B cell (primary cell): ENCODE measurements at regions not wholly inside any gene's neighbourhood (a gene's known extent, or its start where the extent isn't known, plus 50 kb on each side); places are given as distances from the start of the nearest gene placed in this dataset.

ENCODE experiments used
- ATAC-seq: fragments of 200-7000 bp; cut with Tn5 transposase; one replicate; pipeline ENCODE4 v1.10.0; 2021; ENCODE audit warnings: low read depth, mild to moderate bottlenecking, moderate number of reproducible peaks, moderate library complexity
- CTCF ChIA-PET: fragments of 350-600 bp; sonication (Branson Sonifier 250); formaldehyde crosslinking; loops from one replicate; lab custom pipeline; 2021; ENCODE audit warnings: antibody characterized with exemption, inconsistent platforms; lab: Charles Lee
- POLR2A ChIA-PET: fragments of 350-600 bp; sonication (Branson Sonifier 250); formaldehyde crosslinking; loops from one replicate; lab custom pipeline; 2021; ENCODE audit warnings: antibody characterized with exemption; lab: Charles Lee
- DNase-seq: peaks from one replicate; pipeline ENCODE4 v3.0.0; 2013
- H2AFZ ChIP-seq: 2 replicates; pipeline ENCODE4 v1.6.1; 2012; ENCODE audit warnings: mild to moderate bottlenecking, low read depth, low read length; ENCODE audit not compliant: insufficient read depth, poor library complexity, severe bottlenecking
- H3K27ac ChIP-seq, 2 donors: 1 replicate in 1 of 2; 2 replicates in 1 of 2; pipeline ENCODE4 v1.5.1; 2012 to 2013; ENCODE audit warnings: low read length in 2 of 2, mild to moderate bottlenecking in 2 of 2, moderate library complexity in 1 of 2
- H3K27me3 ChIP-seq, 4 experiments: fragments of 200-600 bp in 1 of 4; sonication (generic) in 1 of 4; replicated peaks in 1 of 4; 1 replicate in 2 of 4; 2 replicates in 2 of 4; pipeline versions ENCODE4 v1.6.1 to v1.7.0; 2013 to 2016; ENCODE audit warnings: low read length in 3 of 4, mild to moderate bottlenecking in 2 of 4, mixed read lengths in 1 of 4, moderate library complexity in 1 of 4; ENCODE audit not compliant: insufficient read depth in 4 of 4, control insufficient read depth in 3 of 4; ENCODE audit errors: control extremely low read depth in 1 of 4
- H3K36me3 ChIP-seq, 2 experiments: replicated peaks in 1 of 2; 1 replicate in 1 of 2; 2 replicates in 1 of 2; pipeline versions ENCODE4 v1.6.1 to v1.7.1; 2013; ENCODE audit warnings: low read length in 1 of 2; ENCODE audit not compliant: insufficient read depth in 2 of 2, control insufficient read depth in 1 of 2; ENCODE audit errors: control extremely low read depth in 1 of 2, extremely low read depth in 1 of 2
- H3K4me1 ChIP-seq, 2 donors: fragments of 200-600 bp in 1 of 2; sonication (generic) in 1 of 2; 1 replicate in 1 of 2; 2 replicates in 1 of 2; pipeline versions ENCODE4 v1.5.1 to v1.6.1; 2013 to 2017; ENCODE audit warnings: low read length in 2 of 2; ENCODE audit not compliant: control insufficient read depth in 2 of 2, insufficient read depth in 2 of 2
- H3K4me2 ChIP-seq: replicated peaks from 2 replicates; pipeline ENCODE3; 2012; ENCODE audit warnings: mild to moderate bottlenecking, low read depth, low read length; ENCODE audit not compliant: poor library complexity, severe bottlenecking
- H3K4me3 ChIP-seq, 5 experiments: fragments of 200-600 bp in 1 of 5; sonication (generic) in 1 of 5; 1 replicate in 3 of 5; 2 replicates in 2 of 5; pipeline versions ENCODE4 v1.5.1 to v1.7.0; 2011 to 2016; ENCODE audit warnings: low read length in 4 of 5, mild to moderate bottlenecking in 4 of 5, low read depth in 2 of 5, control low read depth in 1 of 5, moderate library complexity in 1 of 5; ENCODE audit not compliant: insufficient read depth in 1 of 5; ENCODE audit errors: control extremely low read depth in 1 of 5, extremely low read depth in 1 of 5
- H3K79me2 ChIP-seq: fragments of 200-600 bp; sonication (generic); one replicate; pipeline ENCODE4 v1.6.0; 2016; ENCODE audit warnings: low read length; ENCODE audit not compliant: control insufficient read depth, insufficient read depth
- H3K9ac ChIP-seq: fragments of 200-600 bp; sonication (generic); 2 replicates; pipeline ENCODE4 v1.6.1; 2017; ENCODE audit warnings: mild to moderate bottlenecking, low read length, moderate library complexity
- H3K9me3 ChIP-seq, 3 donors: one replicate each; pipeline versions ENCODE4 v1.6.1 to v1.7.1; 2013; ENCODE audit warnings: low read length in 2 of 3; ENCODE audit not compliant: control insufficient read depth in 2 of 3, insufficient read depth in 1 of 3; ENCODE audit errors: control extremely low read depth in 1 of 3
- H4K20me1 ChIP-seq: 2 replicates; pipeline ENCODE4 v1.6.0; 2012; ENCODE audit warnings: mild to moderate bottlenecking, low read length; ENCODE audit not compliant: insufficient read depth, control insufficient read depth, poor library complexity, severe bottlenecking
- H3K27ac Mint-ChIP-seq: one replicate; pipeline ENCODE4 v1.8.0; 2021; ENCODE audit warnings: mixed read lengths
- H3K27me3 Mint-ChIP-seq: one replicate; pipeline ENCODE4 v1.8.0; 2021; ENCODE audit warnings: mixed read lengths
- H3K4me1 Mint-ChIP-seq: one replicate; pipeline ENCODE4 v1.8.0; 2021; ENCODE audit warnings: mixed read lengths
- H3K4me3 Mint-ChIP-seq: one replicate; pipeline ENCODE4 v1.8.0; 2021; ENCODE audit warnings: mixed read lengths
- H3K9me3 Mint-ChIP-seq: one replicate; pipeline ENCODE4 v1.8.0; 2022; ENCODE audit warnings: mixed read lengths; ENCODE audit not compliant: insufficient read depth
- EZH2 ChIP-seq: IDR thresholded peaks from 2 replicates; pipeline ENCODE4 v1.6.1; 2012; ENCODE audit warnings: borderline replicate concordance, low read depth, mild to moderate bottlenecking, moderate library complexity, low read length; ENCODE audit not compliant: insufficient read depth, poor library complexity, severe bottlenecking
- WGBS: methylation state at CpG from one replicate; pipeline ENCODE4 v1.1.5; 2013; ENCODE audit warnings: missing lambda C conversion rate; ENCODE audit not compliant: insufficient coverage; 5-methylcytosine and 5-hydroxymethylcytosine counted together
- intact Hi-C: fragments of 100-400 bp; cut with micrococcal nuclease; formaldehyde crosslinking; loops from one replicate; pipeline ENCODE4 v1.10.0; 2022
- TF ChIP-seq, protein P1 (sequence below): fragments of 200-600 bp; IDR thresholded peaks from one replicate; pipeline ENCODE4 v1.8.0; 2022; ENCODE audit warnings: antibody characterized with exemption, mild to moderate bottlenecking

DNA sequence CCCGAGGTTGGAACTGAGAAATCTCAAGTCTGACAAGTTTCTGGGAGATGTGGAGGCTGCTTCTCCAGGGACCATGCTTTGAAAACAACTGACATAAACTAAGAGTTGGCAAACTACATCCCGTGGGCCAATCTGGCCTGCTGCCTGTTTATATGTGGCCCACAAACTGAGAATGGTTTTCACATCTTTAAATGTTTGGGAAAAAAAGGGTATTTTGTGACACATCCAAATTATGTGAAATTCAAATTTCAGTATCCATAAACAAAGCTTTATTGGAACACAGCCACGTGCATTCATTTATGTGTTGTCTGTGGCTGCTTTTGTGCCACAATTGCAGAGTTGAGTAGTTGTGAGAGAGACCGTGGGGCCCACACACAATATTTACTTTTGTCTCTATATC, 163.8 kb upstream of the PIRT start:
- H3K4me2 ChIP-seq, result no peak overlapping the region
- ATAC-seq (no peak), DNase-seq (no peak)
- H2AFZ ChIP-seq, result no peak overlapping the region
- TF ChIP-seq EZH2, result no peak
- TF ChIP-seq, protein P1, sequence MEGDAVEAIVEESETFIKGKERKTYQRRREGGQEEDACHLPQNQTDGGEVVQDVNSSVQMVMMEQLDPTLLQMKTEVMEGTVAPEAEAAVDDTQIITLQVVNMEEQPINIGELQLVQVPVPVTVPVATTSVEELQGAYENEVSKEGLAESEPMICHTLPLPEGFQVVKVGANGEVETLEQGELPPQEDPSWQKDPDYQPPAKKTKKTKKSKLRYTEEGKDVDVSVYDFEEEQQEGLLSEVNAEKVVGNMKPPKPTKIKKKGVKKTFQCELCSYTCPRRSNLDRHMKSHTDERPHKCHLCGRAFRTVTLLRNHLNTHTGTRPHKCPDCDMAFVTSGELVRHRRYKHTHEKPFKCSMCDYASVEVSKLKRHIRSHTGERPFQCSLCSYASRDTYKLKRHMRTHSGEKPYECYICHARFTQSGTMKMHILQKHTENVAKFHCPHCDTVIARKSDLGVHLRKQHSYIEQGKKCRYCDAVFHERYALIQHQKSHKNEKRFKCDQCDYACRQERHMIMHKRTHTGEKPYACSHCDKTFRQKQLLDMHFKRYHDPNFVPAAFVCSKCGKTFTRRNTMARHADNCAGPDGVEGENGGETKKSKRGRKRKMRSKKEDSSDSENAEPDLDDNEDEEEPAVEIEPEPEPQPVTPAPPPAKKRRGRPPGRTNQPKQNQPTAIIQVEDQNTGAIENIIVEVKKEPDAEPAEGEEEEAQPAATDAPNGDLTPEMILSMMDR, result no peak
- CTCF ChIA-PET, result no interaction called here
- no peaks in the 10 kb centered on the region for H3K79me2 ChIP-seq
- H4K20me1 ChIP-seq, result no peaks in the 10 kb centered on the region
- Mint-ChIP-seq H3K4me3 (no peak overlapping the region), H3K4me1 (no peaks in the 10 kb centered on the region), H3K9me3 (peaks cover 3% of the 10 kb centered on the region), H3K27ac (no peak overlapping the region), H3K27me3 (no peaks in the 10 kb centered on the region)
- no peaks in the 10 kb centered on the region for H3K4me1 ChIP-seq
- no peaks in the 10 kb centered on the region for H3K36me3 ChIP-seq
- intact Hi-C loops, result no loop called here
- no peak overlapping the region for H3K27ac ChIP-seq
- peaks cover 0 to 10% (median 0%) of the 10 kb centered on the region in 3 donors for H3K9me3 ChIP-seq
- H3K4me3 ChIP-seq, result no peak overlapping the region
- POLR2A ChIA-PET, result no interaction called here
- WGBS, result 50% methylated on average over 1 of the region's 4 CpGs
- H3K9ac ChIP-seq, result no peak overlapping the region
- H3K27me3 ChIP-seq, result no peaks in the 10 kb centered on the region

DNA sequence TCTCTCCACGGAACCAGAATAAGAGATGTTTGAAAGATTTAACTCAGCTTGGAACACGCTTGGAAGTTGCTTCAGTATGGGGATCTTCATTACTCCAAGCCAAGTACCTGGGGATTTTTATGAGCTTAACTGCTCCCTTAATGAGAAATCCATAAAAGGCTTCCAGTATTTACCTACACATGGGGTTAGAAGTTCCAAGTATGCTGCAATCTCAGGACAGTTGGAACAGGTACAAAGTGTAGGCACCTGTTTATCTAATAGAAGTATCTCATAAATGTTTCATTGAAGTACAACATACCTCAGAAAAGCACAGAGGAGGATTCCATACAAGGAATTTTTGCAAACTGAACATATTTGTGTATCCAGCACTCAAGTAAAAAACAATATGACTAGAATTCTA, 161.6 kb upstream of the PIRT start:
- H3K9ac ChIP-seq, result no peak overlapping the region
- H2AFZ ChIP-seq, result no peak overlapping the region
- TF ChIP-seq, protein P1, result no peak
- TF ChIP-seq EZH2, result no peak
- ATAC-seq, result no peak
- H3K4me1 ChIP-seq, result no peaks in the 10 kb centered on the region
- intact Hi-C loops, result no loop called here
- no peaks in the 10 kb centered on the region for H3K36me3 ChIP-seq
- H3K79me2 ChIP-seq, result no peaks in the 10 kb centered on the region
- no peaks in the 10 kb centered on the region for H3K27me3 ChIP-seq
- H3K27ac Mint-ChIP-seq, result no peak overlapping the region
- no peak for DNase-seq
- H3K9me3 Mint-ChIP-seq, result peaks cover 3% of the 10 kb centered on the region
- no peaks in the 10 kb centered on the region for H4K20me1 ChIP-seq
- H3K4me1 Mint-ChIP-seq, result no peaks in the 10 kb centered on the region
- H3K9me3 ChIP-seq, result peaks cover 0 to 5% (median 0%) of the 10 kb centered on the region in 3 donors
- CTCF ChIA-PET, result no interaction called here
- peaks cover 3% of the 10 kb centered on the region for H3K27me3 Mint-ChIP-seq
- WGBS, result no CpG with 5 or more reads among the region's 2 CpGs
- no peak overlapping the region for H3K4me3 Mint-ChIP-seq
- no peak overlapping the region for H3K27ac ChIP-seq
- no peak overlapping the region for H3K4me2 ChIP-seq
- POLR2A ChIA-PET, result no interaction called here
- no peak overlapping the region for H3K4me3 ChIP-seq
